NCI-H1436 (cell line): ENCODE measurements at regions not wholly inside any gene's neighbourhood (a gene's known extent, or its start where the extent isn't known, plus 50 kb on each side); places are given as distances from the start of the nearest gene placed in this dataset.
"Not testable (repeated sequence)": the region's sequence is repeated elsewhere in the genome, so short reads cannot be mapped to it uniquely, and the experiment has no call there.

Experiments used
- DNase-seq: peaks from one replicate; lab custom pipeline; 2025; lab: John Stamatoyannopoulos, UW

GRCh38 chr18:76721207-76721996, 101.0 kb upstream of the ZNF236 start:
- no peak for DNase-seq

GRCh38 chr18:76720683-76721082, 101.7 kb upstream of the ZNF236 start:
- DNase-seq: no peak

GRCh38 chr18:76715012-76715610, 107.2 kb upstream of the ZNF236 start:
- DNase-seq: no peak

GRCh38 chr18:76713432-76713831, 108.9 kb upstream of the ZNF236 start:
- DNase-seq: no peak

- no peak for DNase-seq
Observed at GRCh38 chr18:76712511-76713140, 109.7 kb upstream of the ZNF236 start.

GRCh38 chr18:76710646-76711520, 111.5 kb upstream of the ZNF236 start:
- DNase-seq: no peak

- DNase-seq: peak; percentile 76
Observed at GRCh38 chr18:76709659-76710645, 112.4 kb upstream of the ZNF236 start.

- no peak for DNase-seq
Observed at GRCh38 chr18:76708722-76709353, 113.5 kb upstream of the ZNF236 start.

GRCh38 chr18:76708071-76708721, 114.2 kb upstream of the ZNF236 start:
- no peak for DNase-seq

GRCh38 chr18:76707534-76707933, 114.8 kb upstream of the ZNF236 start:
- DNase-seq: no peak

- DNase-seq: not testable (repeated sequence)
Observed at GRCh38 chr18:76704589-76704988, 117.8 kb upstream of the ZNF236 start.

GRCh38 chr18:76699923-76700322, 122.4 kb upstream of the ZNF236 start:
- DNase-seq: no peak

- no peak for DNase-seq
Observed at GRCh38 chr18:76697441-76697901, 124.9 kb upstream of the ZNF236 start.

GRCh38 chr18:76691800-76692199, 130.6 kb upstream of the ZNF236 start:
- no peak for DNase-seq

GRCh38 chr18:76689646-76690264, 132.6 kb upstream of the ZNF236 start:
- DNase-seq: no peak

GRCh38 chr18:76688724-76689472, 133.5 kb upstream of the ZNF236 start:
- DNase-seq: no peak

- no peak for DNase-seq
Observed at GRCh38 chr18:76687304-76687962, 134.9 kb upstream of the ZNF236 start.

- peak; percentile 58 for DNase-seq
Observed at GRCh38 chr18:76686737-76687231, 135.6 kb upstream of the ZNF236 start.
